Inflammatory macrophage treated with lipopolysaccharide for 1 hour (primary cell): ENCODE measurements at regions not wholly inside any gene's neighbourhood (a gene's known extent, or its start where the extent isn't known, plus 50 kb on each side); places are given as distances from the start of the nearest gene placed in this dataset.

Experiments
- DNase-seq, 2 donors: peaks; one replicate each; pipeline ENCODE4 v3.0.0-alpha.2; 2020 to 2022

- peak; percentile 5 to 19 for DNase-seq
Observed at GRCh38 chr15:79673416-79674123, 223.2 kb downstream of the MTHFS start.

DNA sequence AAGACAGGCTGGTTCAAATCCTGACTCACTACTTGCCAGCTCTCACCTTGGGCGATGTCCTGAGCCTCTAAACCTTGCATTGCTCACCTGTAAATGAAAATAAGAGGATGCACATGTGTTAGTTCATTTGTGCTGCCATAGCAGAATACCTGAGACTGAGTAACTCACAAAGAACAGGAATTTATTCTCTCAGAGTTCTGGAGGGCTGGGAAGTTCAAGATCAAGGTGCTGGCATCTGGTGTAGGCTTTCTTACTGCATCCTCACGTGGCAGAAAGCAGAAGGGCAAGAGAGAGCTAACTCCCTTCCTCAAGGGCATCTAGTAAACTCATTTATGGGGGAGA is 222.7 kb downstream of the MTHFS start:
- no peak for DNase-seq

DNA sequence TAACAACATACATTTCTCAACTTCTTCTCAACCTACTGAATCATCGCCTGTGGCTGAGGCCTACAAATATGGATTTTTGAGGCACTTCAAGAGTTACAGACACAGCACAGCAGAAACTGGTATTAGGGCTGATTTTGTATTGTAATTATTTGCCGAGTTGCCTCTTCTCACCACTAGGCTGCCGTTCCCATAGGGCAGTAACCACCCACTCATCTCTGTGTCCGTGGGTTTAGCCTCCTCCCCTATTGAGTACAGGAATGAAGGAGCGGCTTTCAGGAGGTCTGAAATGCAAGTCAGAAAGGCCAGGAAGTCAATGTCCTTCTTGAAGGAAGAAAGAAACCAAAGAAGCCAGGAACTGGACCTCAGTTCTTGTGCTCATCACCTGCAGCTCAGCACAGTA is 220.8 kb downstream of the MTHFS start:
- no peak for DNase-seq

GRCh38 chr15:79676621-79677020 is 220.2 kb downstream of the MTHFS start:
- no peak for DNase-seq

DNA sequence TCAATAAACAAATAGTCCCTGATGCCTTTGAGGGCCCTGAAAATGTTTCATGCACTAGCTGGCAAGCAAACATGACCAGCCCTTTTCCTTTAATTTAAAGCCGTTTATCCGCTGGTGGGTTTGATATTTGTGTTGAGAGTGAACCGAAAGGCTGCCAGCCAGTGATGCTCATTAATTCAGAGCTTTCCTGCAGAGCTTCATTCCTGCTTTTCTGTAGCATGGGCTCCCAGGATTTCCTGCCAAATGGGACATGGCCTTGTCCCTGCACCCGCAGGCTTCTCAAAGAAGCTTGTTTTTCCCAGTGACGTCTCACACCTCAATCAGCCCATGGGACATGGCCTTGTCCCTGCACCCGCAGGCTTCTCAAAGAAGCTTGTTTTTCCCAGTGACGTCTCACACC is 219.6 kb downstream of the MTHFS start:
- DNase-seq: no peak

DNA sequence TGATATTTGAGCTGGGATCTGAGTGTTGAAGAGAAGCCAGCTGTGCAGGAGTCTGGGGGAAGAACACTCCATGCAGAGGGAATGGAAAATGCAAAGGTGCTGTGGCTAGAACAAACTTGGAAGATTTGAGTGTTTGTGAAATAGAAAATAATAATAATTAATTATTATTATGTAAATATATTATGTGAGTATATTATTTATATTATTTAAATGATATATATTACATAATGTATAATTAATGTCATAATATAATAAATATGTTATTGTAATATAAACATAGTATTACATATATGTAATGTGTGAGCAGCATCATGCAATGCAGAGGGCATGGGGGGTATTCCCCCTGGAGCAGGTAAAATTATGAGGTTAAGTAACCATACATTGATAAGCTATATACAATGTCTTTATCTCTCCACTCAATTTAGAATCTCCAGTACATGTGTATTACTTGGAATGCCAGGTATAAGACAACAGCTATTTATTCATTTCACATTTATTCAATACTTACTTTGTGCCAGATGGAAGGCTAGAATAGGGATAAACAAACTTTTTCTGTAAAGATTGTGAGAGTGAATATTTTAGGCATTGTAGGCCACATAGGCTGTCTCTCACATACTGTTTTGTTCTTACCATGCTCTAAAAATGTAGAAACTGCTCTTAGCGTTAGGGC is 218.6 kb downstream of the MTHFS start:
- DNase-seq: no peak

- DNase-seq: peak in 1 of 2 donors; percentile 8
Observed at GRCh38 chr15:79680720-79681119, 216.1 kb downstream of the MTHFS start.

GRCh38 chr15:79682285-79682684 is 214.5 kb downstream of the MTHFS start:
- DNase-seq: no peak

- DNase-seq: no peak
Observed at GRCh38 chr15:79682851-79683288, 213.9 kb downstream of the MTHFS start.

- no peak for DNase-seq
Observed at GRCh38 chr15:79689030-79689429, 207.8 kb downstream of the MTHFS start.

- no peak for DNase-seq
Observed at GRCh38 chr15:79700951-79701480, 195.8 kb downstream of the MTHFS start.

- DNase-seq: no peak
Observed at GRCh38 chr15:79702621-79703020, 194.2 kb downstream of the MTHFS start.

DNA sequence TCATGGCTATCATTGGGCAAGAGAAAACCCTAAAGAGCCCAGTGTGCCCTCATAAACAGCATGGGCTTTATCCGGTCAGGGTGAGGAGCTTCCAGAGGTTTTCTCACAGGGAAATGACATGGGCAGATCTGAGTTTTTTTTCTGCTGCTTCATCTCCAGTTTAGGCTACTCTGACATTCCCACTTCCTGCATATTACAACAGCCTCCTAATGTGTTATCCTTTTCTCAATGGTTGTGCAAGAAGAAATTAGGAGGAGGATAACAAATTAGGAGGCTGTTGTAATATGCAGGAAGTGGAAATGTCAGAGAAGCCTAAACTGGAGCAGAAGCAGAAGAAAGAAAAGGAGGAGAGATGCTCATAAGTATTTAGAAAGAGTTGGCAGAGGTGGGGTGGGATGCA is 175.6 kb downstream of the MTHFS start:
- no peak for DNase-seq

DNA sequence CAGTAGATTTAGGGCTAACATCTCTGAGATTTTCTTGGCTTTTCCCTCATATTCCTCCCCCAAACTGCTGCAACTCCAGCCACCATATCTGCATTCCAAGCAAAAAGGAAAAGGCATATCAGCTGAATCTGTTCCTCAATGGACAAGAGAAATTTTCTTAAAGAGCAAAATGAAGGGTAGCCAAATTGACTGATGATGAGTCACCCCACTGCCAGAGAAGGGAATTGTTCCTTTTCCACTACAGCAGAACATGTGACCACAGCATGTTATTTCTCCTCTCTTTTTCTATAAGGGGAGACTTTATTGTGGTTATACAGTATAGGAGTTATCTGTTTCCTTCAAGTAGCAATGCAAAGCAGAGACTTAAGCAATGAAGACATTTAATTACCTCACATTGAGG is 172.5 kb downstream of the MTHFS start:
- peak; percentile 25 to 46 for DNase-seq

- peak; percentile 31 to 61 for DNase-seq
Observed at GRCh38 chr15:79724804-79725203, 172.0 kb downstream of the MTHFS start.

- DNase-seq: no peak
Observed at GRCh38 chr15:79728867-79729266, 167.9 kb downstream of the MTHFS start.

DNA sequence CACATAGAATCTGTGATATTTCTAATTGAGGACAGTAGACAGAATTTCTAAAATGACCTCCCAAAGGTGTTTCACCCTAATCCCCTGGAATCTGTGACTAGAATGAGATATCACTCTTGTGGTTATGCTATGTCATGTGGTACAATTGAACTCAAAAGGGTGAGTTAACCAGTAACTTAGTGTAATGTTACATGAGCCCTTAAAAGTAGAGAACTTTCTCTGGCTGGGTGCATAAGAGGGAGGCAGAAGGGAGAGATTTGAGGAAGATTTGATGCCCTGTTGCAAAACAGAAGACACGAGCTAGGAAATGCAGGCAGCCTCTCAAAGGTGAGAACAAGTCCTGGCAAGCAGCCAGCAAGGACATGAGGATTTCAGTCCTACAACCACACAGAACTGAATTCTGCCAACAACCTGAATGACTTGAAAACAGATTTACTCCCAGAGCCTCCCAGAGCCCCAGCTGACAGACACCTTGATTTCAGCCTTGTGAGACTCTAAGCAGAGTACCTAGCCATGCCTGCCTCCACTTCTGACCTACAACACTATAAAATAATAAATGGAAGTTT is 160.3 kb downstream of the MTHFS start:
- DNase-seq: no peak

GRCh38 chr15:79738143-79738542 is 158.7 kb downstream of the MTHFS start:
- DNase-seq: no peak

DNA sequence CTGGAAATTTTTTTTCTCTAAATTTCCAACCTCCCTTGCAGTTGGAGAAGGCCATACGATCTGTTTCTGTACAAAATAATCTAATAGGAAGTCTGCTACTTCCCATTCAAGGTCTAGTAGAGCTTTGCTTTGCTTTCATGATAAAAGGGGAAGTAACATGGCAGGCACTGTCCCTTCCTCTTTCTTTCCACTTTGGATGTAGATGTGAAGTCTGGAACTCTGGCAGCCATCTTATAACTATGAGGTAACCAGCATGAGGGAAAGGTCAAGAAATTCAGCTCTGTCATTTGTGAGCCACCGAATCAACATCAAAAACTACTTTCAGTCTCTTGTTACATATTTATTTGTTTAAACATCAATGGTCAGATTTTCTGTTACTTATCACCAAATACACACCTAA is 156.3 kb downstream of the MTHFS start:
- peak in 1 of 2 donors; percentile 16 for DNase-seq

DNA sequence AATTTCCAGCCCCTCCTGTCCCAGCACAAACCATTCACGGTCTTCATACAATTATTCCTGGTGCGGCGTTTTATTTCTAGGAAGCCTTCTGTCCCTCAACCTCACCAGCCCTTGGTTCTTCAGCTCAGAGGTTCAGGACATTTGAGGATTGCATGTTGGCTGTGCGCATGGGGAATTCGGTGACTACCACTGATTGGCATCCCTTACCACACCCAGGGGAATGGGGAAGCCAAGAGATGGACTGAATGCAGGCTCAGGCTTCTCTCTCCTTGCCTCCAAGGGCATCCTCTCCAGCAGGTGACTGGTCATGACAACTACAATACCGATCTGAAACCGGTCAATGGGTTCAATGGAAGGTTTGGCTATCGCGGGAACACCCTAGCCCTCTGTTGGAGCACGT is 153.8 kb downstream of the MTHFS start:
- no peak for DNase-seq

DNA sequence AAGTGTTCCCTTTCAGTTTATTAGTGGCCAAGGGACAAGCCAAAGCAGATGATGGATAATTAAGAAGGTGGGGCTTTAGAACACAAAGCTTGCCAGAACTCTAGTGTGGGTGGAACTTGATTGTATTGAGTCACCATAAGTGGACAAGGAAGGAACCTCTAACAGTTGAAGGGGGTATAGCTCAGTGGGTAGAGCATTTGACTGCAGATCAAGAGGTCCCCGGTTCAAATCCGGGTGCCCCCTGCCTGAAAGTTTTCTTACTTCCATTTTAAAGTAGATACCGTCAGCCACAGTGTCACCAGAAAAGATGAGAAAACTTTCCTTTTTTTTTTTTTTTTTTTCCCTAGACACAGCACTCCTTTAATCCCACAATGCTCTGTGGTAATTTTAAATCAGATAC is 152.3 kb downstream of the MTHFS start:
- DNase-seq: peak; percentile 29 to 53

DNA sequence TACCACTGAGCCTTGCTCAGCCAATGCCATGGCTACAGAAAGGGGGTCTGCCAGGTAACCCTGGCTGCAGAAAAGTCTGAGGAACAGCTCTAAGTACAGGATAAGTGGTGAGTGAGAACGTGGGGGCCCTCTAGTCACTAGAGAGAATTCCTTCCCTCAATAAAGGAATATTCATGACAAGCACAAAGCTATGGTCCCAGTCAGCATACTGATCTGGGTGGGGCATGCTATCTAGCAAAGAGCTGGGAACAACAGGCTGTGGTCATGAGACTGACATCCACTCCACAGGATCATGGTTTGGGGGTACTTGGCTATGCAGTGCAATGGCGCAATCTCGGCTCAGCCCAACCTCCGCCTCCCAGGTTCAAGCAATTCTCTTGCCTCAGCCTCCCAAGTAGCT is 140.4 kb downstream of the MTHFS start:
- no peak for DNase-seq

- DNase-seq: no peak
Observed at GRCh38 chr15:79765081-79765480, 131.7 kb downstream of the MTHFS start.

- peak; percentile 37 to 62 for DNase-seq
Observed at GRCh38 chr15:79769069-79769481, 127.7 kb downstream of the MTHFS start.
